H1 (cell line): ENCODE measurements at regions not wholly inside any gene's neighbourhood (a gene's known extent, or its start where the extent isn't known, plus 50 kb on each side); places are given as distances from the start of the nearest gene placed in this dataset.

ENCODE experiments used
- CTCF ChIP-seq, 3 experiments: IDR thresholded peaks; 1 replicate in 2 of 3; 2 replicates in 1 of 3; pipeline versions ENCODE4 v1.5.1 to v1.6.1; 2011; ENCODE audit warnings: low read length in 3 of 3, mild to moderate bottlenecking in 3 of 3, inconsistent platforms in 2 of 3, low read depth in 1 of 3, moderate library complexity in 1 of 3; ENCODE audit not compliant: insufficient read depth in 1 of 3; ENCODE audit errors: control extremely low read depth in 1 of 3
- E2F6 ChIP-seq: IDR thresholded peaks from 2 replicates; pipeline ENCODE4 v1.6.1; 2012; ENCODE audit warnings: inconsistent platforms
- FOSL1 ChIP-seq: IDR thresholded peaks from 2 replicates; pipeline ENCODE4 v1.6.1; 2011; ENCODE audit warnings: mild to moderate bottlenecking, low read depth, low read length, moderate library complexity; ENCODE audit not compliant: insufficient read depth
- GABPA ChIP-seq: IDR thresholded peaks from 2 replicates; pipeline ENCODE4 v1.6.1; 2011; ENCODE audit warnings: mild to moderate bottlenecking, low read length, moderate library complexity, borderline replicate concordance; ENCODE audit not compliant: insufficient read depth
- SIN3A ChIP-seq, 2 experiments: IDR thresholded peaks in 1 of 2; conservative IDR thresholded peaks in 1 of 2; 2 replicates each; pipeline ENCODE4 v1.6.1; 2011 to 2012; ENCODE audit warnings: low read length in 2 of 2, improper control_type of control experiment in 1 of 2, low read depth in 1 of 2, mild to moderate bottlenecking in 1 of 2

- no peak for TF ChIP-seq CTCF (IDR thresholded peaks at IDR 0.05; ENCODE audit: control extremely low read depth in 1 of 3, insufficient read depth in 1 of 3, low read depth in 1 of 3, low read length in 3 of 3)
- no peak for TF ChIP-seq FOSL1
- no peak for TF ChIP-seq SIN3A (conservative IDR thresholded peaks at IDR 0.05 in 1 of 2, IDR thresholded peaks at IDR 0.05 in 1 of 2; ENCODE audit: low read depth in 1 of 2, low read length in 2 of 2)
- no peak for TF ChIP-seq E2F6
- TF ChIP-seq GABPA, result no peak
Observed at GRCh38 chr6:6386010-6386409, 65.5 kb upstream of the F13A1 start.
